ENCODE measurements at regions not wholly inside any gene's neighbourhood (a gene's known extent, or its start where the extent isn't known, plus 50 kb on each side); places are given as distances from the start of the nearest gene placed in this dataset.

- no peak for DNase-seq
Observed at GRCh38 chr2:108145557-108146326, 94.0 kb upstream of the SULT1C3 start.

DNA sequence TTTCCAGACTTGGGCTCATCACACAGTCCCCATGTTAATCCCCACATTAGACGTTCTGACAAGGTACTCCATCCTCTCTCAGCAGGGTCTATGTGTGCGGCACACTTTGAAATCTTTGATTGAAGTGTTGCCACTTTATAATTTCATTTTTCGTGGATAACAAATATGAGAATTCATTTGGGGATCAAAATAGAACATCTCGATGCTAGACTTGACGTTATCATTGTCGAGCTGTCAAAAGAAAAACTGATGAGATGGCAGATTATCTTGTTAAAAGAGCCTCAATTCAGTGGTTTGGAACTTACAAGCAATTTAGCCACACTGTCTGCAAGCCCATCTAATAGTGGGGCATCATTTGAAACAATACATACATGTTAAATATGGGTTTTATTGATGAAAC is 91.2 kb upstream of the SULT1C3 start:
- DNase-seq, result no peak

- DNase-seq, result no peak
Observed at GRCh38 chr2:108154366-108155061, 85.3 kb upstream of the SULT1C3 start.

DNA sequence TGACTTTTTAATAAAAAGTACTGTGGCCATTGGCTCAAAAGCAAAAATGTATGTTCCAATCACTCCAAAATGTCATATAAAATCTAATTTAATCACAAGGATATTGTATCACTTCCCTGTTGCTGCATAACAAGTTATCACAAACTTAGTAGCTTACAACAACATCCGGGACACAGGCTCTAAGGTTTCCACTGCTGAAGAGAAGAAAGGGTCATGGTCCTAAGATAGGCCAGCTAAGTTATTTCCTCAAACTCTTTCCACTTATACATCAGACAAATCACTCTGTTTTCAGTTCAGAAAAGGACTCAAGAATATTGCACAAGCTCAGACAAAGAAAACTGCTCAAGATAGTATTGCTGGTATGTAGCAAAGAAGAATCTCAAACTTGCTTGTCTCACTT is 78.5 kb upstream of the SULT1C3 start:
- no peak for DNase-seq

DNA sequence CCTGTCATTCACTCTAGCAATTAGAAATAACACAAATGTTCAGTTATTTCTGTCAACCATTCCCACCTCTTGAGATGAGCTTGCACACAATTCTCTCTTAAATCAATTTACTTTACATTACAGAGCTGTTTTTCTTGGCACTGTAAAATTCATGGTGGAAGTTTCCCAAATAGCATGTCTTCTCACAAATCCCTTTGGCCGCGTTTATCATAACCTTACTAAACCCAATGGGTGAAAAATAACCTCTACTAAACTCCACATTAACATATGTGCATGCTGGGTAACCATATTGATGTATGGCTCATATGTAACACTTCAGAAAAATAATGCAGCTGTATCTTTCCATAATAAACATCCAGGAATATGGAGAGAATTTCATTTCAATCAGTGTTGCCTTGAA is 75.5 kb upstream of the SULT1C3 start:
- no peak for DNase-seq

DNA sequence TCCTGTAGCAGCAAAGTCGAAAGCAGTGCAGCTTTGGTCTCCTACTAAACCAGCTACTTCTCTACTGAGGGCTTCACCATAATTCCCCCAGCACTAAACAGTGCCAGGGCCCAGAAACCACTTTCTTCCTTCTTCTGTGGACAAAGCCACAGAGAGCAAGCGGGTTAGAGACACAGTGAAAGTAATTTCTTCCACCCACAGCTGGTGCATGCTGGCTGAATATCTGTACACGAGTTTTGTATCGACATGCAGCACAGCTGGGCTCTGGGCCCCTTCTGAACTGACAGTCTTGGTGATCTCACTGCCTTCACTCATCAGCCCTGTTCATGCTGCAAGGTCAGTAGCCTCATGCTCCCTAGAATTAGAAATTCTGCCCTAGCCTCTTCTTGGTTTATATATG is 74.0 kb upstream of the SULT1C3 start:
- DNase-seq, result no peak

DNA sequence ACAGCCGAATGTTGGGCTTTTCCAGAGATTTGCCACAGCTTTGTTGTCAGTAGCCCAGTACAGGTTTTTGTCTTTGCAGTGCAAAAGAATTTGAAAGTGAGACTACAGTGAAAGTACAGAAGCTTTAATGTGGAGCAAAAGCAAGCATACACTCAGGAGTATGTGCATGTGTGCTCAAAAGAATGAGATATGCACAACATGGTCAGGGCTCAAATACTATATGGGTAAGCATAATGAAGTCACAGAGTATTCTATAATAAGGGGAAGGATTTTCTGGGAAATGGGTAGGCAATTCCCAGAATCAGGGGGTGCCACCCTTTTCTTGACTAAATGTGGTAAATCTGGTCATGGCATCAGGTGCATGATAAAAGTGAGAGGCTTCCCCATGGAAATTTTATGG is 72.1 kb upstream of the SULT1C3 start:
- no peak for DNase-seq

GRCh38 chr2:108169982-108170625 is 69.7 kb upstream of the SULT1C3 start:
- peak; percentile 22 for DNase-seq

DNA sequence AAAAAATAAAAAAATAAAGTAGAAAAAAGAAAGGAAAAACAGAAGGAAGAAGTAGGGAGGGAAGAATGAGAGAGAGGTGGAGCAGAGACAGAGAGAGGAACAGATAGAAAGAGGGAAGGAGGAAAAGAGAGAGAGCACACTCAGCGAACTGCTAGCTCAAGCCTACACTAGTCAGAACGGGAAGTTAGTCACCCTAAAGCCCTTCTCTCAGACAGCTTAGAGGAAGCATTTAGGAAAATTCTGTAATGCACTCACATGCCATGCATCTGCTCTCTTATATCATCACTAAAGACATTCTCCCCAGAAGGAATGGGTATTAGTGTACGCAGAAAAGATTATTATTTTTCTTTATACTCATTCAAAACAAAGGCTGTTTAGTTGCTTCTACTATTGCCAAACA is 68.1 kb upstream of the SULT1C3 start:
- DNase-seq, result no peak

GRCh38 chr2:108182489-108182888 is 57.3 kb upstream of the SULT1C3 start:
- DNase-seq, result peak; percentile 23

- DNase-seq, result peak; percentile 56
Observed at GRCh38 chr2:108184419-108184818, 55.3 kb upstream of the SULT1C3 start.

DNA sequence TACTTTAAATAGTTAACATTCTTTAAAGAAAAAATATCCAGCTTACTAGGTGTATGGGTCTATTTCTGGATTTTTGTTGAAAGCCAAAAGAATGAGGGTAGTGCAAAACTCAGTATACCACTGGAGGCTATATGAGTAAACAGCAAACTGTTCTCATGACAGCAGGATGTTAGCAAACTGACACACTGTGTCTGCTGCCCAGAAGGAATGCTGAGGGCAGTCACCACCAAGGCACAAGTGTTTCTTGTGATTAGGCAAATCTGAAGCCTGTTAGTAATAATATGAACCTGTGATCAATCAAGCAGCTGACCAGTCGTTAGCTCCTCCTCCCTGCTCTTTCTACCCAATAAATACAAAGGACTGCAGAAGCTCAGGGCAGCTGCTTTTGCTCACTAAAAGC is 50.5 kb upstream of the SULT1C3 start:
- no peak for DNase-seq
